ENCODE measurements at regions not wholly inside any gene's neighbourhood (a gene's known extent, or its start where the extent isn't known, plus 50 kb on each side); places are given as distances from the start of the nearest gene placed in this dataset.

DNA sequence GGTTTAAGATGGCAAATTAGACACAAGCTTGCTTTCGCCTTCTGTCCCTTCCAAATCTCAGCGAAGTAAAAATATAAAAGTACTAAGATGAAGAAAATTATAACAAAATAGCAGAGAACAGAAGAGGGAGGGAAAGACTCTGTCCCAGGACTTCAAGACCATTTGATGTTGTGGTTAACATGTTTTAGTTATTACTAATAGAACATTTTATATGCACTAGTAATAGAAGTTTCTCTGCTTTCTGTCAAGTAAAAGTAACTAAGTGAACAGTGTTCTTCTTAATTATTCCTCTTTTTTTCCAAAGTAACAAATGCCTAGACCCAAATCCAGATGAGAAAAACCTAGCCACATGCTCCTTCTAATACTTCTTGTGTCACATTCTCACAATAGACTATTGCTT is 85.1 kb upstream of the DAAM1 start (continued):
- TF ChIP-seq PHF8 (conservative IDR thresholded peaks at IDR 0.05; ENCODE audit: low read depth, low read length) (no peak), SP2 (IDR thresholded peaks at IDR 0.05; ENCODE audit: low read length) (no peak), NANOG (IDR thresholded peaks at IDR 0.05; ENCODE audit: insufficient read depth, low read depth, low read length, poor library complexity, severe bottlenecking) (no peak)
